ENCODE measurements at regions not wholly inside any gene's neighbourhood (a gene's known extent, or its start where the extent isn't known, plus 50 kb on each side); places are given as distances from the start of the nearest gene placed in this dataset.

- Histone ChIP-seq H3K27ac (ENCODE audit: low read depth, low read length) (no peak overlapping the region), H3K4me1 (ENCODE audit: insufficient read depth, low read length) (no peaks in the 10 kb centered on the region), H4K20me1 (ENCODE audit: insufficient read depth, low read length) (no peaks in the 10 kb centered on the region), H3K4me3 (ENCODE audit: insufficient read depth, low read length) (no peak overlapping the region), H3K27me3 (ENCODE audit: insufficient read depth, low read length) (no peaks in the 10 kb centered on the region), H3K79me2 (ENCODE audit: insufficient read depth, low read length) (no peaks in the 10 kb centered on the region), H2AFZ (ENCODE audit: low read length) (no peak overlapping the region), H3K4me2 (ENCODE audit: insufficient read depth, low read length) (no peak overlapping the region), H3K36me3 (ENCODE audit: insufficient read depth, low read length) (no peaks in the 10 kb centered on the region), H3K9me3 (ENCODE audit: low read depth, low read length) (no peaks in the 10 kb centered on the region)
- DNase-seq (ENCODE audit: insufficient read length, low spot score, missing footprints), result no peak
- TF ChIP-seq, protein P1, sequence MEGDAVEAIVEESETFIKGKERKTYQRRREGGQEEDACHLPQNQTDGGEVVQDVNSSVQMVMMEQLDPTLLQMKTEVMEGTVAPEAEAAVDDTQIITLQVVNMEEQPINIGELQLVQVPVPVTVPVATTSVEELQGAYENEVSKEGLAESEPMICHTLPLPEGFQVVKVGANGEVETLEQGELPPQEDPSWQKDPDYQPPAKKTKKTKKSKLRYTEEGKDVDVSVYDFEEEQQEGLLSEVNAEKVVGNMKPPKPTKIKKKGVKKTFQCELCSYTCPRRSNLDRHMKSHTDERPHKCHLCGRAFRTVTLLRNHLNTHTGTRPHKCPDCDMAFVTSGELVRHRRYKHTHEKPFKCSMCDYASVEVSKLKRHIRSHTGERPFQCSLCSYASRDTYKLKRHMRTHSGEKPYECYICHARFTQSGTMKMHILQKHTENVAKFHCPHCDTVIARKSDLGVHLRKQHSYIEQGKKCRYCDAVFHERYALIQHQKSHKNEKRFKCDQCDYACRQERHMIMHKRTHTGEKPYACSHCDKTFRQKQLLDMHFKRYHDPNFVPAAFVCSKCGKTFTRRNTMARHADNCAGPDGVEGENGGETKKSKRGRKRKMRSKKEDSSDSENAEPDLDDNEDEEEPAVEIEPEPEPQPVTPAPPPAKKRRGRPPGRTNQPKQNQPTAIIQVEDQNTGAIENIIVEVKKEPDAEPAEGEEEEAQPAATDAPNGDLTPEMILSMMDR (IDR thresholded peaks at IDR 0.05; ENCODE audit: extremely low read depth, low read depth, low read length), result no peak
These were observed 568.5 kb upstream of the RIOK2 start for GRCh38 chr5:97751540-97751939.

GRCh38 chr5:97752871-97753270 lies 569.8 kb upstream of the RIOK2 start:
- Histone ChIP-seq H3K4me1 (ENCODE audit: insufficient read depth, low read length) (no peaks in the 10 kb centered on the region), H4K20me1 (ENCODE audit: insufficient read depth, low read length) (no peaks in the 10 kb centered on the region), H3K27ac (ENCODE audit: low read depth, low read length) (no peak overlapping the region), H2AFZ (ENCODE audit: low read length) (no peak overlapping the region), H3K79me2 (ENCODE audit: insufficient read depth, low read length) (no peaks in the 10 kb centered on the region), H3K4me3 (ENCODE audit: insufficient read depth, low read length) (no peak overlapping the region), H3K9me3 (ENCODE audit: low read depth, low read length) (no peaks in the 10 kb centered on the region), H3K27me3 (ENCODE audit: insufficient read depth, low read length) (no peaks in the 10 kb centered on the region), H3K36me3 (ENCODE audit: insufficient read depth, low read length) (no peaks in the 10 kb centered on the region), H3K4me2 (ENCODE audit: insufficient read depth, low read length) (no peak overlapping the region)
- TF ChIP-seq, protein P1 (IDR thresholded peaks at IDR 0.05; ENCODE audit: extremely low read depth, low read depth, low read length), result no peak
- no peak for DNase-seq (ENCODE audit: insufficient read length, low spot score, missing footprints)

- Histone ChIP-seq H3K4me2 (ENCODE audit: insufficient read depth, low read length) (no peak overlapping the region), H3K9me3 (ENCODE audit: low read depth, low read length) (no peaks in the 10 kb centered on the region), H3K4me3 (ENCODE audit: insufficient read depth, low read length) (no peak overlapping the region), H3K79me2 (ENCODE audit: insufficient read depth, low read length) (no peaks in the 10 kb centered on the region), H4K20me1 (ENCODE audit: insufficient read depth, low read length) (no peaks in the 10 kb centered on the region), H3K36me3 (ENCODE audit: insufficient read depth, low read length) (no peaks in the 10 kb centered on the region), H3K27ac (ENCODE audit: low read depth, low read length) (no peak overlapping the region), H3K4me1 (ENCODE audit: insufficient read depth, low read length) (no peaks in the 10 kb centered on the region), H3K27me3 (ENCODE audit: insufficient read depth, low read length) (no peaks in the 10 kb centered on the region), H2AFZ (ENCODE audit: low read length) (no peak overlapping the region)
- TF ChIP-seq, protein P1 (IDR thresholded peaks at IDR 0.05; ENCODE audit: extremely low read depth, low read depth, low read length), result no peak
- no peak for DNase-seq (ENCODE audit: insufficient read length, low spot score, missing footprints)
These were observed 579.4 kb upstream of the RIOK2 start for GRCh38 chr5:97762483-97762882.

- H3K36me3 ChIP-seq (ENCODE audit: insufficient read depth, low read length), result no peaks in the 10 kb centered on the region
- H3K27ac ChIP-seq (ENCODE audit: low read depth, low read length), result no peak overlapping the region
- TF ChIP-seq, protein P1 (IDR thresholded peaks at IDR 0.05; ENCODE audit: extremely low read depth, low read depth, low read length), result no peak
- no peaks in the 10 kb centered on the region for H3K79me2 ChIP-seq (ENCODE audit: insufficient read depth, low read length)
- no peak overlapping the region for H2AFZ ChIP-seq (ENCODE audit: low read length)
- no peaks in the 10 kb centered on the region for H3K27me3 ChIP-seq (ENCODE audit: insufficient read depth, low read length)
- no peaks in the 10 kb centered on the region for H3K4me1 ChIP-seq (ENCODE audit: insufficient read depth, low read length)
- H3K4me2 ChIP-seq (ENCODE audit: insufficient read depth, low read length), result no peak overlapping the region
- no peaks in the 10 kb centered on the region for H4K20me1 ChIP-seq (ENCODE audit: insufficient read depth, low read length)
- H3K9me3 ChIP-seq (ENCODE audit: low read depth, low read length), result no peaks in the 10 kb centered on the region
- no peak overlapping the region for H3K4me3 ChIP-seq (ENCODE audit: insufficient read depth, low read length)
- DNase-seq (ENCODE audit: insufficient read length, low spot score, missing footprints), result peak; percentile 10
These were observed 581.7 kb upstream of the RIOK2 start for GRCh38 chr5:97764700-97765099.

Measured in osteoblast (primary cell).